Neural cell (in vitro differentiated cells): ENCODE measurements at regions not wholly inside any gene's neighbourhood (a gene's known extent, or its start where the extent isn't known, plus 50 kb on each side); places are given as distances from the start of the nearest gene placed in this dataset.

ENCODE experiments used
- H2AFZ ChIP-seq: fragments of 200-600, 300-800 bp; sonication (generic), shearing (Covaris generic); 2 replicates; pipeline ENCODE4 v1.6.0; 2014; ENCODE audit warnings: low read depth, mild to moderate bottlenecking, antibody characterized with exemption, low read length, moderate library complexity
- H3F3A ChIP-seq: fragments of 200-600 bp; shearing (Covaris generic); 2 replicates; pipeline ENCODE4 v1.6.1; 2016; ENCODE audit warnings: mild to moderate bottlenecking, moderate library complexity, mixed read lengths, antibody characterized with exemption, low read length; ENCODE audit not compliant: insufficient read depth, poor library complexity, severe bottlenecking
- H3K27ac ChIP-seq: fragments of 200-600, 300-800 bp; sonication (generic), shearing (Covaris generic); 2 replicates; pipeline ENCODE4 v1.5.1; 2014; ENCODE audit warnings: mild to moderate bottlenecking, low read length, moderate library complexity
- H3K27me3 ChIP-seq: fragments of 300-800, 200-600 bp; sonication (generic), shearing (Covaris generic); 2 replicates; pipeline ENCODE4 v1.6.0; 2014; ENCODE audit warnings: mild to moderate bottlenecking, low read depth, low read length, moderate library complexity; ENCODE audit not compliant: insufficient read depth
- H3K36me3 ChIP-seq: fragments of 300-800, 200-600 bp; sonication (generic), shearing (Covaris generic); 2 replicates; pipeline ENCODE4 v1.5.1; 2014; ENCODE audit warnings: mild to moderate bottlenecking, antibody characterized with exemption, low read length, moderate library complexity; ENCODE audit not compliant: insufficient read depth
- H3K4me2 ChIP-seq: fragments of 300-800, 200-600 bp; sonication (generic), shearing (Covaris generic); 2 replicates; pipeline ENCODE4 v1.6.0; 2014; ENCODE audit warnings: mild to moderate bottlenecking, low read length
- H3K4me3 ChIP-seq: fragments of 300-800, 200-600 bp; sonication (generic), shearing (Covaris generic); 2 replicates; pipeline ENCODE4 v1.5.1; 2014; ENCODE audit warnings: mild to moderate bottlenecking, low read length, moderate library complexity
- H3K79me2 ChIP-seq: fragments of 200-600 bp; shearing (Covaris generic); replicated peaks from 2 replicates; pipeline ENCODE4 v1.6.0; 2014; ENCODE audit warnings: mild to moderate bottlenecking, low read length, moderate library complexity; ENCODE audit not compliant: insufficient read depth
- H3K9ac ChIP-seq: fragments of 300-800, 200-600 bp; sonication (generic), shearing (Covaris generic); 2 replicates; pipeline ENCODE4 v1.6.1; 2016; ENCODE audit warnings: mild to moderate bottlenecking, low read length, mixed read lengths
- H3K9me2 ChIP-seq: fragments of 200-600 bp; shearing (Covaris generic); 2 replicates; pipeline ENCODE4 v1.6.1; 2016; ENCODE audit warnings: mild to moderate bottlenecking, low read length, mixed read lengths; ENCODE audit not compliant: insufficient read depth
- H3K9me3 ChIP-seq: fragments of 200-600, 300-800 bp; sonication (generic), shearing (Covaris generic); 2 replicates; pipeline ENCODE4 v1.6.1; 2016; ENCODE audit warnings: mild to moderate bottlenecking, mixed run types, low read length, moderate library complexity, mixed read lengths
- H4K20me1 ChIP-seq: fragments of 200-600 bp; shearing (Covaris generic); 2 replicates; pipeline ENCODE4 v1.6.1; 2016; ENCODE audit warnings: mild to moderate bottlenecking, mixed run types; ENCODE audit not compliant: insufficient read depth
- CTCF ChIP-seq: fragments of 450-650 bp; IDR thresholded peaks from 2 replicates; pipeline ENCODE4 v1.5.1; 2014; ENCODE audit warnings: antibody characterized with exemption, mild to moderate bottlenecking, moderate library complexity; ENCODE audit not compliant: poor library complexity, severe bottlenecking
- EP300 ChIP-seq: fragments of 450-650 bp; conservative IDR thresholded peaks from 2 replicates; pipeline ENCODE4 v1.6.1; 2014; ENCODE audit warnings: antibody characterized with exemption, mild to moderate bottlenecking, moderate library complexity; ENCODE audit not compliant: poor library complexity, severe bottlenecking
- EZH2 ChIP-seq: fragments of 200-600, 300-800 bp; shearing (Covaris generic), sonication (generic); IDR thresholded peaks from 2 replicates; pipeline ENCODE4 v1.6.1; 2014; ENCODE audit warnings: antibody characterized with exemption, low read length, borderline replicate concordance, mild to moderate bottlenecking; ENCODE audit not compliant: insufficient read depth, poor library complexity, severe bottlenecking
- MXI1 ChIP-seq: fragments of 450-650 bp; conservative IDR thresholded peaks from 2 replicates; pipeline ENCODE4 v1.6.1; 2014; ENCODE audit warnings: antibody characterized with exemption, mild to moderate bottlenecking; ENCODE audit not compliant: poor library complexity, severe bottlenecking
- POLR2AphosphoS5 ChIP-seq: IDR thresholded peaks from 2 replicates; pipeline ENCODE4 v1.6.1; 2012
- RAD21 ChIP-seq: fragments of 450-650 bp; conservative IDR thresholded peaks from 2 replicates; pipeline ENCODE4 v1.6.1; 2014; ENCODE audit warnings: antibody characterized with exemption, mild to moderate bottlenecking, moderate library complexity
- REST ChIP-seq: IDR thresholded peaks from 2 replicates; pipeline ENCODE4 v1.6.1; 2012; ENCODE audit warnings: borderline replicate concordance
- SMC3 ChIP-seq: fragments of 450-650 bp; conservative IDR thresholded peaks from 2 replicates; pipeline ENCODE4 v1.6.1; 2014; ENCODE audit warnings: antibody characterized with exemption, mild to moderate bottlenecking, moderate library complexity; ENCODE audit not compliant: poor library complexity
- TAF1 ChIP-seq: IDR thresholded peaks from 2 replicates; pipeline ENCODE4 v1.6.1; 2012; ENCODE audit warnings: low read depth

- Histone ChIP-seq H3K79me2 (no peaks in the 10 kb centered on the region), H3K4me2 (no peak overlapping the region), H3K9me2 (no peaks in the 10 kb centered on the region), H3K27me3 (no peaks in the 10 kb centered on the region), H3K9me3 (no peaks in the 10 kb centered on the region), H3K27ac (no peak overlapping the region), H4K20me1 (no peaks in the 10 kb centered on the region), H3F3A (no peaks in the 10 kb centered on the region), H3K4me3 (no peak overlapping the region), H3K9ac (no peak overlapping the region), H3K36me3 (no peaks in the 10 kb centered on the region), H2AFZ (no peak overlapping the region)
- TF ChIP-seq RAD21 (no peak), SMC3 (no peak), EZH2 (no peak), POLR2AphosphoS5 (no peak), MXI1 (no peak), CTCF (no peak), TAF1 (no peak), EP300 (no peak), REST (no peak)
These were observed 369.8 kb downstream of the CSNK1G3 start for GRCh38 chr5:123881759-123882244.

- no peak overlapping the region for H3K4me3 ChIP-seq
These were observed 368.9 kb downstream of the CSNK1G3 start for GRCh38 chr5:123880875-123881274.

More at GRCh38 chr5:123880875-123881274, 368.9 kb downstream of the CSNK1G3 start:
- Histone ChIP-seq H3K27ac (no peak overlapping the region), H3K9me3 (no peaks in the 10 kb centered on the region), H3K4me2 (no peak overlapping the region), H4K20me1 (no peaks in the 10 kb centered on the region), H3K36me3 (no peaks in the 10 kb centered on the region), H3K27me3 (no peaks in the 10 kb centered on the region), H3K9ac (no peak overlapping the region), H3F3A (peaks cover under 1% of the 10 kb centered on the region), H2AFZ (no peak overlapping the region), H3K79me2 (no peaks in the 10 kb centered on the region), H3K9me2 (no peaks in the 10 kb centered on the region)
- TF ChIP-seq POLR2AphosphoS5 (no peak), EZH2 (no peak), MXI1 (no peak), SMC3 (no peak), TAF1 (no peak), RAD21 (no peak), CTCF (no peak), EP300 (no peak), REST (no peak)
